ENCODE measurements at regions not wholly inside any gene's neighbourhood (a gene's known extent, or its start where the extent isn't known, plus 50 kb on each side); places are given as distances from the start of the nearest gene placed in this dataset.
"Not testable (repeated sequence)": the region's sequence is repeated elsewhere in the genome, so short reads cannot be mapped to it uniquely, and the experiment has no call there.

GRCh38 chr2:22958308-22958707 is 426.7 kb upstream of the KLHL29 start:
- no peak for DNase-seq (ENCODE audit: low read depth)
- no peak for TF ChIP-seq CTCF (IDR thresholded peaks at IDR 0.05; ENCODE audit: control insufficient read depth, extremely low read depth, insufficient read depth)
- H3K4me3 ChIP-seq (ENCODE audit: low read depth, low read length) = no peak overlapping the region

- DNase-seq (ENCODE audit: low read depth) = no peak
- no peak overlapping the region for H3K4me3 ChIP-seq (ENCODE audit: low read depth, low read length)
- no peak for TF ChIP-seq CTCF (IDR thresholded peaks at IDR 0.05; ENCODE audit: control insufficient read depth, extremely low read depth, insufficient read depth)
Observed at GRCh38 chr2:22967756-22968155, 417.2 kb upstream of the KLHL29 start.

GRCh38 chr2:22970284-22970975 is 414.5 kb upstream of the KLHL29 start:
- DNase-seq (ENCODE audit: low read depth) = no peak
- no peak overlapping the region for H3K4me3 ChIP-seq (ENCODE audit: low read depth, low read length)
- TF ChIP-seq CTCF (IDR thresholded peaks at IDR 0.05; ENCODE audit: control insufficient read depth, extremely low read depth, insufficient read depth) = no peak

- no peak overlapping the region for H3K4me3 ChIP-seq (ENCODE audit: low read depth, low read length)
- no peak for TF ChIP-seq CTCF (IDR thresholded peaks at IDR 0.05; ENCODE audit: control insufficient read depth, extremely low read depth, insufficient read depth)
- no peak for DNase-seq (ENCODE audit: low read depth)
Observed at GRCh38 chr2:22970991-22971390, 414.0 kb upstream of the KLHL29 start.

GRCh38 chr2:22981785-22982184 is 403.2 kb upstream of the KLHL29 start:
- TF ChIP-seq CTCF (IDR thresholded peaks at IDR 0.05; ENCODE audit: control insufficient read depth, extremely low read depth, insufficient read depth) = no peak
- H3K4me3 ChIP-seq (ENCODE audit: low read depth, low read length) = no peak overlapping the region
- no peak for DNase-seq (ENCODE audit: low read depth)

GRCh38 chr2:22984152-22984551 is 400.8 kb upstream of the KLHL29 start:
- DNase-seq (ENCODE audit: low read depth); H3K4me3 ChIP-seq (ENCODE audit: low read depth, low read length): not testable (repeated sequence)

GRCh38 chr2:22990246-22990645 is 394.7 kb upstream of the KLHL29 start:
- DNase-seq (ENCODE audit: low read depth) = no peak
- H3K4me3 ChIP-seq (ENCODE audit: low read depth, low read length) = no peak overlapping the region
- TF ChIP-seq CTCF (IDR thresholded peaks at IDR 0.05; ENCODE audit: control insufficient read depth, extremely low read depth, insufficient read depth) = no peak

Measured in LNCaP clone FGC (cell line).